Vagina (tissue), 2 donors: ENCODE measurements at regions not wholly inside any gene's neighbourhood (a gene's known extent, or its start where the extent isn't known, plus 50 kb on each side); places are given as distances from the start of the nearest gene placed in this dataset.

Experiments
- POLR2AphosphoS5 ChIP-seq, 2 donors: sonication (generic); formaldehyde crosslinking; IDR thresholded peaks; one replicate each; pipeline ENCODE4 v1.9.0; 2017; ENCODE audit warnings: antibody characterized with exemption in 2 of 2, mild to moderate bottlenecking in 2 of 2, low read depth in 1 of 2; ENCODE audit not compliant: insufficient read depth in 1 of 2
- TF ChIP-seq, protein P1 (sequence below), 3 experiments: fragments of 450-650 bp in 2 of 3; fragments of 200-600 bp in 1 of 3; sonication (generic) in 1 of 3; IDR thresholded peaks; one replicate each; pipeline ENCODE4 v1.5.1; 2017 to 2019; ENCODE audit warnings: antibody characterized with exemption in 3 of 3, mild to moderate bottlenecking in 2 of 3, moderate library complexity in 2 of 3

DNA sequence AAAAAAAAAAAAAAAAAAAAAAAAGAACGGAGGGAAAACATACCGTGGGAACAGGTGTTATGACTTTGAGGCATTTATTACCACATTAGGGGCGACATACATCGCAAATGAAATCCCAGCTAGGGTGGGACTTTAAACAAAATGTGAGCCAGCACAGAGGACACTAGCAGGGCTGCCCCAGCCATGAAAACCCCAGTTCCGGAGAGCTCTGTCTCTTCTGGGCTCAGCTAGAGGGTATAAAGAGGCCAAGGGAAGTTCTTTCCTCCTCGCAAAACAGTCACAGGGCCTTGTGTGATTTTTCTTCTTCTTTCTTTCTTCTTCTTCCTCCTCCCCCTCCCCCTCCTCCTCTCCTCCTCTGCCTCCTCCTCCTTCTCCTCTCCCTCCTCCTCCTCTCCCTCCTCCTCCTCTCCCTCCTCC, 59.9 kb upstream of the ECHDC3 start:
- TF ChIP-seq, protein P1, sequence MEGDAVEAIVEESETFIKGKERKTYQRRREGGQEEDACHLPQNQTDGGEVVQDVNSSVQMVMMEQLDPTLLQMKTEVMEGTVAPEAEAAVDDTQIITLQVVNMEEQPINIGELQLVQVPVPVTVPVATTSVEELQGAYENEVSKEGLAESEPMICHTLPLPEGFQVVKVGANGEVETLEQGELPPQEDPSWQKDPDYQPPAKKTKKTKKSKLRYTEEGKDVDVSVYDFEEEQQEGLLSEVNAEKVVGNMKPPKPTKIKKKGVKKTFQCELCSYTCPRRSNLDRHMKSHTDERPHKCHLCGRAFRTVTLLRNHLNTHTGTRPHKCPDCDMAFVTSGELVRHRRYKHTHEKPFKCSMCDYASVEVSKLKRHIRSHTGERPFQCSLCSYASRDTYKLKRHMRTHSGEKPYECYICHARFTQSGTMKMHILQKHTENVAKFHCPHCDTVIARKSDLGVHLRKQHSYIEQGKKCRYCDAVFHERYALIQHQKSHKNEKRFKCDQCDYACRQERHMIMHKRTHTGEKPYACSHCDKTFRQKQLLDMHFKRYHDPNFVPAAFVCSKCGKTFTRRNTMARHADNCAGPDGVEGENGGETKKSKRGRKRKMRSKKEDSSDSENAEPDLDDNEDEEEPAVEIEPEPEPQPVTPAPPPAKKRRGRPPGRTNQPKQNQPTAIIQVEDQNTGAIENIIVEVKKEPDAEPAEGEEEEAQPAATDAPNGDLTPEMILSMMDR (IDR thresholded peaks at IDR 0.05) = no peak
- TF ChIP-seq POLR2AphosphoS5 (IDR thresholded peaks at IDR 0.05; ENCODE audit: insufficient read depth in 1 of 2, low read depth in 1 of 2) = no peak
